MM.1S (cell line): ENCODE measurements at regions not wholly inside any gene's neighbourhood (a gene's known extent, or its start where the extent isn't known, plus 50 kb on each side); places are given as distances from the start of the nearest gene placed in this dataset.

Experiments
- EZH2 ChIP-seq: fragments of 300-600 bp; sonication (generic); optimal IDR thresholded peaks from 2 replicates; pipeline ENCODE3; 2017; ENCODE audit warnings: low read depth, mild to moderate bottlenecking, antibody characterized with exemption, low read length, mixed read lengths
- EZH2phosphoT487 ChIP-seq: fragments of 300-600 bp; sonication (generic); IDR thresholded peaks from 2 replicates; pipeline ENCODE4 v1.6.1; 2018; ENCODE audit warnings: antibody characterized with exemption, low read length
- TF ChIP-seq, protein P1 (sequence below): fragments of 300-600 bp; sonication (generic); IDR thresholded peaks from 2 replicates; pipeline ENCODE4 v1.5.1; 2016; ENCODE audit warnings: antibody characterized with exemption, low read length, mixed read lengths

DNA sequence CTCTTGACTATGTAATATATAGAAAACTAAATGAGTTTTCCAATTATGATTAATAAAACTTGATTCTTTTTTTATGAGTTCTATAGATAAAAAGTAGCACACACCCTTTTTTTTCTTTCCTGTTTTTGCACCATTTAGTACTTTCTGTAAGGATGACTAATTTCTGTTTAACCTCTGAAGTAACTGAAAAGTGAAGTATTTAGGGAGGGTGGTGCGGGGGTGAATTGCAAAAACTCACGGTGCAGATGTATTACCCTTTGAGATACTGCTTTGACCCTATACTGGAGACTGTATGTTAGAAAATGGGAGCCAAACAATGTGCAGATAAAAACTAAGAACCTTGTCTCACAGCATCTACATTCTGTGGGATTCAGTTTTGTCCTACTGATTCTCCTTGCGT, 471.6 kb downstream of the DTHD1 start:
- TF ChIP-seq, protein P1, sequence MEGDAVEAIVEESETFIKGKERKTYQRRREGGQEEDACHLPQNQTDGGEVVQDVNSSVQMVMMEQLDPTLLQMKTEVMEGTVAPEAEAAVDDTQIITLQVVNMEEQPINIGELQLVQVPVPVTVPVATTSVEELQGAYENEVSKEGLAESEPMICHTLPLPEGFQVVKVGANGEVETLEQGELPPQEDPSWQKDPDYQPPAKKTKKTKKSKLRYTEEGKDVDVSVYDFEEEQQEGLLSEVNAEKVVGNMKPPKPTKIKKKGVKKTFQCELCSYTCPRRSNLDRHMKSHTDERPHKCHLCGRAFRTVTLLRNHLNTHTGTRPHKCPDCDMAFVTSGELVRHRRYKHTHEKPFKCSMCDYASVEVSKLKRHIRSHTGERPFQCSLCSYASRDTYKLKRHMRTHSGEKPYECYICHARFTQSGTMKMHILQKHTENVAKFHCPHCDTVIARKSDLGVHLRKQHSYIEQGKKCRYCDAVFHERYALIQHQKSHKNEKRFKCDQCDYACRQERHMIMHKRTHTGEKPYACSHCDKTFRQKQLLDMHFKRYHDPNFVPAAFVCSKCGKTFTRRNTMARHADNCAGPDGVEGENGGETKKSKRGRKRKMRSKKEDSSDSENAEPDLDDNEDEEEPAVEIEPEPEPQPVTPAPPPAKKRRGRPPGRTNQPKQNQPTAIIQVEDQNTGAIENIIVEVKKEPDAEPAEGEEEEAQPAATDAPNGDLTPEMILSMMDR = no peak
- no peak for TF ChIP-seq EZH2
- TF ChIP-seq EZH2phosphoT487 = no peak
